ENCODE measurements at regions not wholly inside any gene's neighbourhood (a gene's known extent, or its start where the extent isn't known, plus 50 kb on each side); places are given as distances from the start of the nearest gene placed in this dataset.
"Not testable (repeated sequence)": the region's sequence is repeated elsewhere in the genome, so short reads cannot be mapped to it uniquely, and the experiment has no call there.

- DNase-seq, result no peak
Measured at GRCh38 chr4:54586320-54586955, 71.3 kb upstream of the KIT start.

- no peak for DNase-seq
Measured at GRCh38 chr4:54587107-54587891, 70.5 kb upstream of the KIT start.

- DNase-seq, result no peak
Measured at GRCh38 chr4:54588404-54588803, 69.4 kb upstream of the KIT start.

- no peak for DNase-seq
Measured at GRCh38 chr4:54589586-54589985, 68.2 kb upstream of the KIT start.

GRCh38 chr4:54593795-54594322 lies 63.9 kb upstream of the KIT start:
- no peak for DNase-seq

GRCh38 chr4:54596201-54596600 lies 61.6 kb upstream of the KIT start:
- DNase-seq, result no peak

- DNase-seq, result not testable (repeated sequence)
Measured at GRCh38 chr4:54597678-54598077, 60.1 kb upstream of the KIT start.

GRCh38 chr4:54602175-54602574 lies 55.6 kb upstream of the KIT start:
- DNase-seq, result not testable (repeated sequence)

- no peak for DNase-seq
Measured at GRCh38 chr4:54607067-54607466, 50.7 kb upstream of the KIT start.

- no peak for DNase-seq
Measured at GRCh38 chr4:54607521-54607920, 50.2 kb upstream of the KIT start.

Measured in NCI-H2107 (cell line).